ENCODE measurements at regions not wholly inside any gene's neighbourhood (a gene's known extent, or its start where the extent isn't known, plus 50 kb on each side); places are given as distances from the start of the nearest gene placed in this dataset.

- TF ChIP-seq CTCF (IDR thresholded peaks at IDR 0.05; ENCODE audit: extremely low read depth in 1 of 2, insufficient read depth in 1 of 2, low read depth in 1 of 2, low read length in 2 of 2) (no peak), EZH2 (IDR thresholded peaks at IDR 0.05; ENCODE audit: borderline replicate concordance, low read depth, low read length, severe bottlenecking) (no peak)
These were observed 82.5 kb upstream of the BHLHE23 start for GRCh38 chr20:63089051-63089907.
